ENCODE measurements at regions not wholly inside any gene's neighbourhood (a gene's known extent, or its start where the extent isn't known, plus 50 kb on each side); places are given as distances from the start of the nearest gene placed in this dataset.

DNA sequence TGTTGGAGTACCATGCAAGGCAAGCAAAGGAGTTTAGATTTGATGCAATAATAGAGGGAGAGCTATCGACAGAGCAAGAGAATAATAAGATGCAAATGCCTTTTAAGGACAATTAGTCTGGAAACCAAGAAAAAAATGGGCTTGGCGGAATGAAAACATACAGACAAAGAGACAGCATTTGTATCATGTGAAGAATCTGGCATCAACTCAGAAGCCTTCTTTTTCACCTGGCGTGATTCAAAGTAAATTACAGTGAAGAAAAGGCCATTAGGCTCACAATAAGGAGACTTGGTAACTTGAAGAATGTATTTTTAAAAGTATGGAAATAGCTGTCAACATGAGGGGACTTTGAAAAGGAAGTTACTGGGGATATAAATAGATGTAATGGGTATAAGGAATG lies 521.2 kb upstream of the GOLIM4 start:
- TF ChIP-seq, protein P1, sequence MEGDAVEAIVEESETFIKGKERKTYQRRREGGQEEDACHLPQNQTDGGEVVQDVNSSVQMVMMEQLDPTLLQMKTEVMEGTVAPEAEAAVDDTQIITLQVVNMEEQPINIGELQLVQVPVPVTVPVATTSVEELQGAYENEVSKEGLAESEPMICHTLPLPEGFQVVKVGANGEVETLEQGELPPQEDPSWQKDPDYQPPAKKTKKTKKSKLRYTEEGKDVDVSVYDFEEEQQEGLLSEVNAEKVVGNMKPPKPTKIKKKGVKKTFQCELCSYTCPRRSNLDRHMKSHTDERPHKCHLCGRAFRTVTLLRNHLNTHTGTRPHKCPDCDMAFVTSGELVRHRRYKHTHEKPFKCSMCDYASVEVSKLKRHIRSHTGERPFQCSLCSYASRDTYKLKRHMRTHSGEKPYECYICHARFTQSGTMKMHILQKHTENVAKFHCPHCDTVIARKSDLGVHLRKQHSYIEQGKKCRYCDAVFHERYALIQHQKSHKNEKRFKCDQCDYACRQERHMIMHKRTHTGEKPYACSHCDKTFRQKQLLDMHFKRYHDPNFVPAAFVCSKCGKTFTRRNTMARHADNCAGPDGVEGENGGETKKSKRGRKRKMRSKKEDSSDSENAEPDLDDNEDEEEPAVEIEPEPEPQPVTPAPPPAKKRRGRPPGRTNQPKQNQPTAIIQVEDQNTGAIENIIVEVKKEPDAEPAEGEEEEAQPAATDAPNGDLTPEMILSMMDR (conservative IDR thresholded peaks at IDR 0.05; ENCODE audit: low read depth in 2 of 2): no peak
- TF ChIP-seq POLR2AphosphoS5 (IDR thresholded peaks at IDR 0.05; ENCODE audit: low read depth) (no peak), JUNB (IDR thresholded peaks at IDR 0.05; ENCODE audit: unreplicated experiment) (no peak), EZH2 (IDR thresholded peaks at IDR 0.05; ENCODE audit: low read depth, unreplicated experiment) (no peak), EZH2phosphoT487 (IDR thresholded peaks at IDR 0.05; ENCODE audit: unreplicated experiment) (no peak), CREB1 (CRISPR knock-in tag; IDR thresholded peaks at IDR 0.05; ENCODE audit: low read depth) (no peak), STAT1 (IDR thresholded peaks at IDR 0.05; ENCODE audit: unreplicated experiment) (no peak), ZNF114 (CRISPR knock-in tag; IDR thresholded peaks at IDR 0.05) (no peak), ZNF331 (CRISPR knock-in tag; IDR thresholded peaks at IDR 0.05; ENCODE audit: low read depth) (no peak), NANOG (IDR thresholded peaks at IDR 0.05; ENCODE audit: borderline replicate concordance) (peak; percentile 53; the same call in 1 of the 2 replicates)
- TF ChIP-seq, protein P2, sequence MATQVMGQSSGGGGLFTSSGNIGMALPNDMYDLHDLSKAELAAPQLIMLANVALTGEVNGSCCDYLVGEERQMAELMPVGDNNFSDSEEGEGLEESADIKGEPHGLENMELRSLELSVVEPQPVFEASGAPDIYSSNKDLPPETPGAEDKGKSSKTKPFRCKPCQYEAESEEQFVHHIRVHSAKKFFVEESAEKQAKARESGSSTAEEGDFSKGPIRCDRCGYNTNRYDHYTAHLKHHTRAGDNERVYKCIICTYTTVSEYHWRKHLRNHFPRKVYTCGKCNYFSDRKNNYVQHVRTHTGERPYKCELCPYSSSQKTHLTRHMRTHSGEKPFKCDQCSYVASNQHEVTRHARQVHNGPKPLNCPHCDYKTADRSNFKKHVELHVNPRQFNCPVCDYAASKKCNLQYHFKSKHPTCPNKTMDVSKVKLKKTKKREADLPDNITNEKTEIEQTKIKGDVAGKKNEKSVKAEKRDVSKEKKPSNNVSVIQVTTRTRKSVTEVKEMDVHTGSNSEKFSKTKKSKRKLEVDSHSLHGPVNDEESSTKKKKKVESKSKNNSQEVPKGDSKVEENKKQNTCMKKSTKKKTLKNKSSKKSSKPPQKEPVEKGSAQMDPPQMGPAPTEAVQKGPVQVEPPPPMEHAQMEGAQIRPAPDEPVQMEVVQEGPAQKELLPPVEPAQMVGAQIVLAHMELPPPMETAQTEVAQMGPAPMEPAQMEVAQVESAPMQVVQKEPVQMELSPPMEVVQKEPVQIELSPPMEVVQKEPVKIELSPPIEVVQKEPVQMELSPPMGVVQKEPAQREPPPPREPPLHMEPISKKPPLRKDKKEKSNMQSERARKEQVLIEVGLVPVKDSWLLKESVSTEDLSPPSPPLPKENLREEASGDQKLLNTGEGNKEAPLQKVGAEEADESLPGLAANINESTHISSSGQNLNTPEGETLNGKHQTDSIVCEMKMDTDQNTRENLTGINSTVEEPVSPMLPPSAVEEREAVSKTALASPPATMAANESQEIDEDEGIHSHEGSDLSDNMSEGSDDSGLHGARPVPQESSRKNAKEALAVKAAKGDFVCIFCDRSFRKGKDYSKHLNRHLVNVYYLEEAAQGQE (IDR thresholded peaks at IDR 0.05; ENCODE audit: unreplicated experiment): no peak
- TF ChIP-seq, protein P3, sequence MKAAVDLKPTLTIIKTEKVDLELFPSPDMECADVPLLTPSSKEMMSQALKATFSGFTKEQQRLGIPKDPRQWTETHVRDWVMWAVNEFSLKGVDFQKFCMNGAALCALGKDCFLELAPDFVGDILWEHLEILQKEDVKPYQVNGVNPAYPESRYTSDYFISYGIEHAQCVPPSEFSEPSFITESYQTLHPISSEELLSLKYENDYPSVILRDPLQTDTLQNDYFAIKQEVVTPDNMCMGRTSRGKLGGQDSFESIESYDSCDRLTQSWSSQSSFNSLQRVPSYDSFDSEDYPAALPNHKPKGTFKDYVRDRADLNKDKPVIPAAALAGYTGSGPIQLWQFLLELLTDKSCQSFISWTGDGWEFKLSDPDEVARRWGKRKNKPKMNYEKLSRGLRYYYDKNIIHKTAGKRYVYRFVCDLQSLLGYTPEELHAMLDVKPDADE (IDR thresholded peaks at IDR 0.05): no peak
- TF ChIP-seq, protein P4, sequence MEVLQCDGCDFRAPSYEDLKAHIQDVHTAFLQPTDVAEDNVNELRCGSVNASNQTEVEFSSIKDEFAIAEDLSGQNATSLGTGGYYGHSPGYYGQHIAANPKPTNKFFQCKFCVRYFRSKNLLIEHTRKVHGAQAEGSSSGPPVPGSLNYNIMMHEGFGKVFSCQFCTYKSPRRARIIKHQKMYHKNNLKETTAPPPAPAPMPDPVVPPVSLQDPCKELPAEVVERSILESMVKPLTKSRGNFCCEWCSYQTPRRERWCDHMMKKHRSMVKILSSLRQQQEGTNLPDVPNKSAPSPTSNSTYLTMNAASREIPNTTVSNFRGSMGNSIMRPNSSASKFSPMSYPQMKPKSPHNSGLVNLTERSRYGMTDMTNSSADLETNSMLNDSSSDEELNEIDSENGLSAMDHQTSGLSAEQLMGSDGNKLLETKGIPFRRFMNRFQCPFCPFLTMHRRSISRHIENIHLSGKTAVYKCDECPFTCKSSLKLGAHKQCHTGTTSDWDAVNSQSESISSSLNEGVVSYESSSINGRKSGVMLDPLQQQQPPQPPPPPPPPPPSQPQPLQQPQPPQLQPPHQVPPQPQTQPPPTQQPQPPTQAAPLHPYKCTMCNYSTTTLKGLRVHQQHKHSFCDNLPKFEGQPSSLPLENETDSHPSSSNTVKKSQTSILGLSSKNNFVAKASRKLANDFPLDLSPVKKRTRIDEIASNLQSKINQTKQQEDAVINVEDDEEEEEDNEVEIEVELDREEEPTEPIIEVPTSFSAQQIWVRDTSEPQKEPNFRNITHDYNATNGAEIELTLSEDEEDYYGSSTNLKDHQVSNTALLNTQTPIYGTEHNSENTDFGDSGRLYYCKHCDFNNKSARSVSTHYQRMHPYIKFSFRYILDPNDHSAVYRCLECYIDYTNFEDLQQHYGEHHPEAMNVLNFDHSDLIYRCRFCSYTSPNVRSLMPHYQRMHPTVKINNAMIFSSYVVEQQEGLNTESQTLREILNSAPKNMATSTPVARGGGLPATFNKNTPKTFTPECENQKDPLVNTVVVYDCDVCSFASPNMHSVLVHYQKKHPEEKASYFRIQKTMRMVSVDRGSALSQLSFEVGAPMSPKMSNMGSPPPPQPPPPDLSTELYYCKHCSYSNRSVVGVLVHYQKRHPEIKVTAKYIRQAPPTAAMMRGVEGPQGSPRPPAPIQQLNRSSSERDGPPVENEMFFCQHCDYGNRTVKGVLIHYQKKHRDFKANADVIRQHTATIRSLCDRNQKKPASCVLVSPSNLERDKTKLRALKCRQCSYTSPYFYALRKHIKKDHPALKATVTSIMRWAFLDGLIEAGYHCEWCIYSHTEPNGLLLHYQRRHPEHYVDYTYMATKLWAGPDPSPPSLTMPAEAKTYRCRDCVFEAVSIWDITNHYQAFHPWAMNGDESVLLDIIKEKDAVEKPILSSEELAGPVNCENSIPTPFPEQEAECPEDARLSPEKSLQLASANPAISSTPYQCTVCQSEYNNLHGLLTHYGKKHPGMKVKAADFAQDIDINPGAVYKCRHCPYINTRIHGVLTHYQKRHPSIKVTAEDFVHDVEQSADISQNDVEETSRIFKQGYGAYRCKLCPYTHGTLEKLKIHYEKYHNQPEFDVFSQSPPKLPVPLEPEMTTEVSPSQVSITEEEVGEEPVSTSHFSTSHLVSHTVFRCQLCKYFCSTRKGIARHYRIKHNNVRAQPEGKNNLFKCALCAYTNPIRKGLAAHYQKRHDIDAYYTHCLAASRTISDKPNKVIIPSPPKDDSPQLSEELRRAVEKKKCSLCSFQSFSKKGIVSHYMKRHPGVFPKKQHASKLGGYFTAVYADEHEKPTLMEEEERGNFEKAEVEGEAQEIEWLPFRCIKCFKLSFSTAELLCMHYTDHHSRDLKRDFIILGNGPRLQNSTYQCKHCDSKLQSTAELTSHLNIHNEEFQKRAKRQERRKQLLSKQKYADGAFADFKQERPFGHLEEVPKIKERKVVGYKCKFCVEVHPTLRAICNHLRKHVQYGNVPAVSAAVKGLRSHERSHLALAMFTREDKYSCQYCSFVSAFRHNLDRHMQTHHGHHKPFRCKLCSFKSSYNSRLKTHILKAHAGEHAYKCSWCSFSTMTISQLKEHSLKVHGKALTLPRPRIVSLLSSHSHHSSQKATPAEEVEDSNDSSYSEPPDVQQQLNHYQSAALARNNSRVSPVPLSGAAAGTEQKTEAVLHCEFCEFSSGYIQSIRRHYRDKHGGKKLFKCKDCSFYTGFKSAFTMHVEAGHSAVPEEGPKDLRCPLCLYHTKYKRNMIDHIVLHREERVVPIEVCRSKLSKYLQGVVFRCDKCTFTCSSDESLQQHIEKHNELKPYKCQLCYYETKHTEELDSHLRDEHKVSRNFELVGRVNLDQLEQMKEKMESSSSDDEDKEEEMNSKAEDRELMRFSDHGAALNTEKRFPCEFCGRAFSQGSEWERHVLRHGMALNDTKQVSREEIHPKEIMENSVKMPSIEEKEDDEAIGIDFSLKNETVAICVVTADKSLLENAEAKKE (CRISPR knock-in tag; IDR thresholded peaks at IDR 0.05): no peak

Data from GM23338 (cell line).